A549 (cell line): ENCODE measurements at regions not wholly inside any gene's neighbourhood (a gene's known extent, or its start where the extent isn't known, plus 50 kb on each side); places are given as distances from the start of the nearest gene placed in this dataset.
"Not testable (repeated sequence)": the region's sequence is repeated elsewhere in the genome, so short reads cannot be mapped to it uniquely, and the experiment has no call there.

ENCODE experiments used
- ATAC-seq, 2 experiments: fragments of 200-7000 bp in 1 of 2; fragments of >200 bp in 1 of 2; cut with Nextera tagmentation in 1 of 2; cut with Tn5 transposase in 1 of 2; 3 replicates each; pipeline versions ENCODE4 v1.8.0 to v1.9.1; 2018 to 2020; ENCODE audit warnings: mild to moderate bottlenecking in 1 of 2, moderate library complexity in 1 of 2
- CTCF ChIA-PET: fragments of 300-600 bp; sonication (Branson Sonifier 250); formaldehyde crosslinking; extraction: SDS; loops from one replicate; lab custom pipeline; 2021; ENCODE audit warnings: antibody characterized with exemption, inconsistent platforms; lab: Yijun Ruan, JAX
- POLR2A ChIA-PET: fragments of 350-600 bp; formaldehyde crosslinking; extraction: SDS; loops from one replicate; lab custom pipeline; 2021; ENCODE audit warnings: antibody characterized with exemption, inconsistent platforms; lab: Yijun Ruan, JAX
- DNase-seq, 2 experiments: peaks; one replicate each; pipeline versions ENCODE4 v3.0.0 to v3.0.0-alpha.2; 2011 to 2016; ENCODE audit warnings: low read depth in 1 of 2, low spot score in 1 of 2
- FAIRE-seq: peaks from 2 replicates; lab custom pipeline; 2011; peaks lifted over from hg19 to GRCh38; lab: Jason Lieb, UNC
- H3K27ac ChIP-seq, 2 experiments: fragments of >200 bp; sonication (Bioruptor Twin); formaldehyde crosslinking; 3 replicates each; pipeline ENCODE4 v1.5.1; 2016 to 2017
- H3K4me1 ChIP-seq: fragments of >200 bp; sonication (Bioruptor Twin); formaldehyde crosslinking; 3 replicates; pipeline ENCODE4 v1.6.1; 2016
- H3K4me2 ChIP-seq: fragments of >200 bp; sonication (Bioruptor Twin); formaldehyde crosslinking; 3 replicates; pipeline ENCODE4 v1.6.1; 2016
- H3K4me3 ChIP-seq: fragments of >200 bp; sonication (Bioruptor Twin); formaldehyde crosslinking; 3 replicates; pipeline ENCODE4 v1.5.1; 2016
- H3K9me3 ChIP-seq: fragments of >200 bp; sonication (Bioruptor Twin); formaldehyde crosslinking; 3 replicates; pipeline ENCODE4 v1.6.1; 2016
- ATOH8 ChIP-seq: fragments of 250-450 bp; sonication (Bioruptor Pico); IDR thresholded peaks from 2 replicates; pipeline ENCODE4 v1.5.0; 2020; ENCODE audit warnings: low read depth, mild to moderate bottlenecking, moderate library complexity
- BHLHE40 ChIP-seq: IDR thresholded peaks from 2 replicates; pipeline ENCODE4 v1.6.1; 2012; ENCODE audit warnings: low read depth, low read length, inconsistent platforms
- CBX2 ChIP-seq: fragments of 200-600 bp; sonication (generic); IDR thresholded peaks from 2 replicates; pipeline ENCODE4 v1.6.1; 2016; ENCODE audit warnings: low read depth, mild to moderate bottlenecking, borderline replicate concordance
- CBX8 ChIP-seq: fragments of 200-600 bp; sonication (generic); IDR thresholded peaks from 2 replicates; pipeline ENCODE4 v1.6.1; 2016
- CHD2 ChIP-seq: fragments of 150-350 bp; IDR thresholded peaks from 2 replicates; pipeline ENCODE4 v1.6.1; 2014; ENCODE audit warnings: low read length; ENCODE audit not compliant: partially characterized antibody
- E2F6 ChIP-seq: IDR thresholded peaks from 2 replicates; pipeline ENCODE4 v1.6.1; 2012; ENCODE audit warnings: low read depth, borderline replicate concordance
- ESRRA ChIP-seq: fragments of 150-350 bp; IDR thresholded peaks from 2 replicates; pipeline ENCODE4 v1.6.1; 2014; ENCODE audit warnings: mild to moderate bottlenecking, low read length, borderline replicate concordance
- FOSB ChIP-seq: fragments of 250-450 bp; sonication (Bioruptor Pico); IDR thresholded peaks from 2 replicates; pipeline ENCODE4 v1.5.0; 2020; ENCODE audit warnings: mild to moderate bottlenecking, moderate library complexity
- FOSL2 ChIP-seq, 2 experiments: fragments of 450-650 bp in 1 of 2; fragments of >200 bp in 1 of 2; sonication (Bioruptor Twin) in 1 of 2; formaldehyde crosslinking; IDR thresholded peaks; 2 replicates each; pipeline versions ENCODE4 v1.5.0 to v1.6.1; 2016 to 2020; ENCODE audit warnings: mild to moderate bottlenecking in 1 of 2, moderate library complexity in 1 of 2
- FOXS1 ChIP-seq: fragments of 250-450 bp; sonication (Bioruptor Pico); IDR thresholded peaks from 2 replicates; pipeline ENCODE4 v1.5.0; 2020; ENCODE audit warnings: mild to moderate bottlenecking, moderate library complexity
- HES2 ChIP-seq: fragments of >200 bp; sonication (Bioruptor Twin); formaldehyde crosslinking; IDR thresholded peaks from 2 replicates; pipeline ENCODE4 v1.6.1; 2016
- HEYL ChIP-seq: fragments of 250-450 bp; sonication (Bioruptor Pico); IDR thresholded peaks from 2 replicates; pipeline ENCODE4 v1.8.0; 2021; ENCODE audit warnings: mild to moderate bottlenecking, moderate library complexity
- HOXA7 ChIP-seq: fragments of 250-450 bp; sonication (Bioruptor Pico); IDR thresholded peaks from 2 replicates; pipeline ENCODE4 v1.5.0; 2020; ENCODE audit warnings: mild to moderate bottlenecking, moderate library complexity
- HOXB13 ChIP-seq: fragments of 250-450 bp; sonication (Bioruptor Pico); IDR thresholded peaks from 2 replicates; pipeline ENCODE4 v1.5.0; 2020; ENCODE audit warnings: low read depth, mild to moderate bottlenecking, moderate library complexity
- JUNB ChIP-seq: fragments of >200 bp; sonication (Bioruptor Twin); formaldehyde crosslinking; IDR thresholded peaks from 2 replicates; pipeline ENCODE4 v1.6.1; 2016
- KDM1A ChIP-seq: fragments of 200-600 bp; sonication (generic); IDR thresholded peaks from 2 replicates; pipeline ENCODE4 v1.6.1; 2016; ENCODE audit warnings: low read depth, mild to moderate bottlenecking
- KDM5A ChIP-seq: fragments of 200-600 bp; sonication (generic); IDR thresholded peaks from 2 replicates; pipeline ENCODE4 v1.6.1; 2016; ENCODE audit warnings: antibody characterized with exemption, mild to moderate bottlenecking
- MAFK ChIP-seq: fragments of 450-650 bp; IDR thresholded peaks from 2 replicates; pipeline ENCODE4 v1.6.1; 2014; ENCODE audit not compliant: partially characterized antibody
- NFE2L2 ChIP-seq: fragments of 150-350 bp; conservative IDR thresholded peaks from 2 replicates; pipeline ENCODE4 v1.6.1; 2014; ENCODE audit warnings: low read length
- NPAS2 ChIP-seq: fragments of 250-450 bp; sonication (Bioruptor Pico); IDR thresholded peaks from 2 replicates; pipeline ENCODE4 v1.8.0; 2022; ENCODE audit warnings: mild to moderate bottlenecking, moderate library complexity, borderline replicate concordance
- PHF8 ChIP-seq: fragments of 200-600 bp; sonication (generic); IDR thresholded peaks from 2 replicates; pipeline ENCODE4 v1.6.1; 2016; ENCODE audit warnings: low read depth, mild to moderate bottlenecking, antibody characterized with exemption, moderate library complexity, borderline replicate concordance
- RAD21 ChIP-seq, 2 experiments: fragments of >200 bp in 1 of 2; sonication (Bioruptor Twin) in 1 of 2; formaldehyde crosslinking in 1 of 2; IDR thresholded peaks in 1 of 2; conservative IDR thresholded peaks in 1 of 2; 2 replicates in 1 of 2; 3 replicates in 1 of 2; pipeline ENCODE4 v1.6.1; 2012 to 2018; ENCODE audit warnings: inconsistent platforms in 1 of 2
- RARB ChIP-seq: fragments of 250-450 bp; sonication (Bioruptor Pico); IDR thresholded peaks from 2 replicates; pipeline ENCODE4 v1.8.0; 2021; ENCODE audit warnings: mild to moderate bottlenecking, moderate library complexity
- RCOR1 ChIP-seq: fragments of 150-350 bp; IDR thresholded peaks from 2 replicates; pipeline ENCODE4 v1.6.1; 2014; ENCODE audit warnings: antibody characterized with exemption, low read length, low read depth
- REST ChIP-seq: fragments of 200-600 bp; sonication (generic); IDR thresholded peaks from 2 replicates; pipeline ENCODE4 v1.6.1; 2016; ENCODE audit warnings: antibody characterized with exemption, mild to moderate bottlenecking, moderate library complexity
- TFCP2L1 ChIP-seq: fragments of 250-450 bp; sonication (Bioruptor Pico); IDR thresholded peaks from 2 replicates; pipeline ENCODE4 v1.5.0; 2021; ENCODE audit warnings: mild to moderate bottlenecking
- TP53 ChIP-seq: fragments of 250-450 bp; sonication (Bioruptor Pico); IDR thresholded peaks from 2 replicates; pipeline ENCODE4 v1.5.0; 2021; ENCODE audit warnings: mild to moderate bottlenecking, moderate library complexity
- USF2 ChIP-seq: fragments of 450-650 bp; IDR thresholded peaks from 2 replicates; pipeline ENCODE4 v1.6.1; 2014; ENCODE audit warnings: antibody characterized with exemption
- ZC3H11A ChIP-seq: fragments of 450-650 bp; IDR thresholded peaks from 2 replicates; pipeline ENCODE4 v1.6.1; 2014; ENCODE audit warnings: antibody characterized with exemption, mild to moderate bottlenecking
- WGBS: methylation state at CpG from one replicate; pipeline ENCODE4 v1.1.6; 2017; ENCODE audit errors: missing lambda C conversion rate; 5-methylcytosine and 5-hydroxymethylcytosine counted together

GRCh38 chr6:51200676-51201075 lies 382.0 kb downstream of the TFAP2B start:
- POLR2A ChIA-PET = no interaction called here
- FAIRE-seq = no peak
- CTCF ChIA-PET = no interaction called here

GRCh38 chr6:51202653-51203052 lies 384.0 kb downstream of the TFAP2B start:
- H3K27ac ChIP-seq, H3K4me1 ChIP-seq, H3K9me3 ChIP-seq, H3K4me2 ChIP-seq, DNase-seq, H3K4me3 ChIP-seq, ATAC-seq, CTCF ChIA-PET, FAIRE-seq, POLR2A ChIA-PET: not testable (repeated sequence)
- 72% methylated on average over 7 of the region's 13 CpGs for WGBS

More at GRCh38 chr6:51200676-51201075, 382.0 kb downstream of the TFAP2B start:
- H3K9me3 ChIP-seq = no peaks in the 10 kb centered on the region
- WGBS = 4% methylated on average over 1 of the region's 1 CpG
- TF ChIP-seq KDM5A (no peak), JUNB (no peak), CBX2 (no peak), USF2 (no peak), TFCP2L1 (CRISPR knock-in tag) (no peak), TP53 (no peak), PHF8 (no peak), FOSL2 (IDR thresholded peaks at IDR 0.05) (no peak), FOSL2 (CRISPR knock-in tag; IDR thresholded peaks at IDR 0.05) (no peak), HES2 (no peak), ESRRA (no peak), HOXB13 (CRISPR knock-in tag) (no peak), HEYL (CRISPR knock-in tag) (no peak), NPAS2 (CRISPR knock-in tag) (no peak), RCOR1 (no peak), FOSB (no peak), MAFK (no peak), HOXA7 (CRISPR knock-in tag) (no peak), E2F6 (no peak), ZC3H11A (no peak), FOXS1 (no peak)
- DNase-seq = no peak
- ATAC-seq = no peak
- no peak overlapping the region for H3K4me2 ChIP-seq
- H3K27ac ChIP-seq = no peak overlapping the region
- no peaks in the 10 kb centered on the region for H3K4me1 ChIP-seq
- no peak overlapping the region for H3K4me3 ChIP-seq

GRCh38 chr6:51203504-51203903 lies 384.8 kb downstream of the TFAP2B start:
- ChIA-PET CTCF (no interaction called here), POLR2A (no interaction called here)
- Histone ChIP-seq H3K4me2 (no peak overlapping the region), H3K27ac (no peak overlapping the region), H3K9me3 (no peaks in the 10 kb centered on the region), H3K4me1 (no peaks in the 10 kb centered on the region), H3K4me3 (no peak overlapping the region)
- ATAC-seq (no peak), FAIRE-seq (no peak), DNase-seq (no peak)
- WGBS = 0% methylated on average over 1 of the region's 1 CpG
- TF ChIP-seq NPAS2 (CRISPR knock-in tag) = no peak
- TF ChIP-seq FOSL2 (IDR thresholded peaks at IDR 0.05) = no peak
- no peak for TF ChIP-seq FOSL2 (CRISPR knock-in tag; IDR thresholded peaks at IDR 0.05)
- no peak for TF ChIP-seq HES2
- no peak for TF ChIP-seq REST
- TF ChIP-seq CBX8 = no peak
- TF ChIP-seq ATOH8 = no peak
- no peak for TF ChIP-seq CHD2
- no peak for TF ChIP-seq FOSB
- TF ChIP-seq RAD21 (conservative IDR thresholded peaks at IDR 0.05 in 1 of 2, IDR thresholded peaks at IDR 0.05 in 1 of 2) = no peak
- no peak for TF ChIP-seq PHF8
- no peak for TF ChIP-seq KDM1A
- TF ChIP-seq RCOR1 = no peak
- no peak for TF ChIP-seq RARB (CRISPR knock-in tag)
- no peak for TF ChIP-seq CBX2
- TF ChIP-seq NFE2L2 = no peak
- TF ChIP-seq BHLHE40 = no peak
- TF ChIP-seq MAFK = no peak
